ENCODE measurements at regions not wholly inside any gene's neighbourhood (a gene's known extent, or its start where the extent isn't known, plus 50 kb on each side); places are given as distances from the start of the nearest gene placed in this dataset.
"Not testable (repeated sequence)": the region's sequence is repeated elsewhere in the genome, so short reads cannot be mapped to it uniquely, and the experiment has no call there.

GRCh38 chr1:116847688-116848531 lies 61.8 kb upstream of the PTGFRN start:
- Histone ChIP-seq H3K4me3 (ENCODE audit: low read length) (no peak overlapping the region), H3K36me3 (ENCODE audit: low read depth, low read length) (no peaks in the 10 kb centered on the region), H4K20me1 (ENCODE audit: low read length) (no peaks in the 10 kb centered on the region), H3K27ac (ENCODE audit: low read length) (no peak overlapping the region), H3K9me3 (ENCODE audit: low read length) (no peaks in the 10 kb centered on the region), H3K4me2 (ENCODE audit: low read length) (no peak overlapping the region), H3K79me2 (ENCODE audit: low read length) (no peaks in the 10 kb centered on the region), H3K9me2 (replicated peaks; ENCODE audit: low read length) (no peaks in the 10 kb centered on the region), H3K9ac (ENCODE audit: low read length) (no peak overlapping the region), H2AFZ (ENCODE audit: low read length) (0 out of 2 replicates have a peak overlapping the region, but pooled peaks have one; percentile 32), H3K27me3 (ENCODE audit: low read length) (no peaks in the 10 kb centered on the region), H3K4me1 (ENCODE audit: insufficient read depth, low read length) (peaks cover 13% of the 10 kb centered on the region), H3F3A (ENCODE audit: low read length, unreplicated experiment) (no peaks in the 10 kb centered on the region)
- TF ChIP-seq EZH2 (IDR thresholded peaks at IDR 0.05; ENCODE audit: low read length, unreplicated experiment) (no peak), EZH2phosphoT487 (IDR thresholded peaks at IDR 0.05; ENCODE audit: borderline replicate concordance, low read length) (no peak), CTCF (conservative IDR thresholded peaks at IDR 0.05; ENCODE audit: low read depth, low read length) (no peak)
- ATAC-seq (peak; percentile 67), DNase-seq (peak; percentile 17)
- ChIA-PET POLR2A (ENCODE audit: unreplicated experiment) (no interaction called here), CTCF (no interaction called here)
- BruUV-seq (replicated peaks) = no TSS peak
- intact Hi-C loops (cut with micrococcal nuclease) = no loop called here

GRCh38 chr1:116850436-116850835 lies 59.3 kb upstream of the PTGFRN start:
- intact Hi-C loops (cut with micrococcal nuclease) = no loop called here
- Histone ChIP-seq H3K27me3 (ENCODE audit: low read length) (no peaks in the 10 kb centered on the region), H3K4me2 (ENCODE audit: low read length) (no peak overlapping the region), H3F3A (ENCODE audit: low read length, unreplicated experiment) (no peaks in the 10 kb centered on the region), H3K4me1 (ENCODE audit: insufficient read depth, low read length) (peaks cover 36% of the 10 kb centered on the region), H3K79me2 (ENCODE audit: low read length) (no peaks in the 10 kb centered on the region), H3K36me3 (ENCODE audit: low read depth, low read length) (no peaks in the 10 kb centered on the region), H3K27ac (ENCODE audit: low read length) (no peak overlapping the region), H3K9me2 (replicated peaks; ENCODE audit: low read length) (no peaks in the 10 kb centered on the region), H3K4me3 (ENCODE audit: low read length) (no peak overlapping the region), H3K9ac (ENCODE audit: low read length) (no peak overlapping the region), H4K20me1 (ENCODE audit: low read length) (no peaks in the 10 kb centered on the region), H2AFZ (ENCODE audit: low read length) (no peak overlapping the region), H3K9me3 (ENCODE audit: low read length) (no peaks in the 10 kb centered on the region)
- POLR2A ChIA-PET (ENCODE audit: unreplicated experiment) = no interaction called here
- no peak for TF ChIP-seq EZH2 (IDR thresholded peaks at IDR 0.05; ENCODE audit: low read length, unreplicated experiment)
- no peak for TF ChIP-seq EZH2phosphoT487 (IDR thresholded peaks at IDR 0.05; ENCODE audit: borderline replicate concordance, low read length)
- TF ChIP-seq CTCF (conservative IDR thresholded peaks at IDR 0.05; ENCODE audit: low read depth, low read length) = no peak
- no peak for DNase-seq
- ATAC-seq = no peak
- CTCF ChIA-PET = no interaction called here
- no TSS peak for BruUV-seq (replicated peaks)

- H3K9ac ChIP-seq (ENCODE audit: low read length); CTCF ChIA-PET; H3K9me2 ChIP-seq (replicated peaks; ENCODE audit: low read length); H3K36me3 ChIP-seq (ENCODE audit: low read depth, low read length); H3K79me2 ChIP-seq (ENCODE audit: low read length); H3K4me3 ChIP-seq (ENCODE audit: low read length); DNase-seq; ATAC-seq; intact Hi-C loops (cut with micrococcal nuclease); H3K9me3 ChIP-seq (ENCODE audit: low read length); H4K20me1 ChIP-seq (ENCODE audit: low read length); H3K27ac ChIP-seq (ENCODE audit: low read length); H3K4me2 ChIP-seq (ENCODE audit: low read length); POLR2A ChIA-PET (ENCODE audit: unreplicated experiment); H2AFZ ChIP-seq (ENCODE audit: low read length); H3F3A ChIP-seq (ENCODE audit: low read length, unreplicated experiment); H3K27me3 ChIP-seq (ENCODE audit: low read length); BruUV-seq (replicated peaks): not testable (repeated sequence)
- H3K4me1 ChIP-seq (ENCODE audit: insufficient read depth, low read length) = peaks cover 44% of the 10 kb centered on the region
Measured at GRCh38 chr1:116851189-116851588, 58.5 kb upstream of the PTGFRN start.

All from PC-3 (cell line).